Lower leg skin (tissue), 4 donors: ENCODE measurements at regions not wholly inside any gene's neighbourhood (a gene's known extent, or its start where the extent isn't known, plus 50 kb on each side); places are given as distances from the start of the nearest gene placed in this dataset.
A peak's percentile ranks its signal among the peaks of the same experiment; 100 is the strongest.

Source experiments
- DNase-seq, 2 donors: peaks; one replicate each; pipeline ENCODE4 v3.0.0-alpha.2; 2019; ENCODE audit warnings: low spot score in 2 of 2
- H3K4me3 ChIP-seq: fragments of 200-600 bp; sonication (generic); 2 replicates; pipeline ENCODE4 v1.5.1; 2017; ENCODE audit warnings: mild to moderate bottlenecking, low read depth; ENCODE audit not compliant: poor library complexity, severe bottlenecking
- CTCF ChIP-seq, 3 donors: fragments of 450-650 bp; IDR thresholded peaks; one replicate each; pipeline ENCODE4 v1.5.1; 2016; ENCODE audit warnings: antibody characterized with exemption in 3 of 3, mild to moderate bottlenecking in 3 of 3, moderate library complexity in 2 of 3
- POLR2A ChIP-seq, 2 donors: fragments of 450-650 bp; IDR thresholded peaks; one replicate each; pipeline ENCODE4 v1.6.1; 2016 to 2017; ENCODE audit warnings: antibody characterized with exemption in 2 of 2, mild to moderate bottlenecking in 1 of 2, moderate library complexity in 1 of 2
- WGBS, 2 donors: methylation state at CpG; one replicate each; pipeline ENCODE4 v1.1.5; 2018; 5-methylcytosine and 5-hydroxymethylcytosine counted together
- intact Hi-C: fragments of 100-400 bp; cut with DNase I; formaldehyde crosslinking; loops from one replicate; pipeline ENCODE4 v1.15.0; 2023; ENCODE audit warnings: low total_unique reads

GRCh38 chr10:78970261-78970660 is 98.5 kb upstream of the ZMIZ1 start:
- intact Hi-C loops = no loop called here
- 90 to 91% methylated on average over 10 of the region's 10 CpGs for WGBS, 2 donors
- DNase-seq = no peak
- H3K4me3 ChIP-seq = no peak overlapping the region
- TF ChIP-seq POLR2A (IDR thresholded peaks at IDR 0.05) (no peak), CTCF (IDR thresholded peaks at IDR 0.05) (no peak)

GRCh38 chr10:78971094-78971682 is 97.6 kb upstream of the ZMIZ1 start:
- no peak for DNase-seq
- intact Hi-C loops = no loop called here
- no peak overlapping the region for H3K4me3 ChIP-seq
- TF ChIP-seq POLR2A (IDR thresholded peaks at IDR 0.05) = no peak
- no peak for TF ChIP-seq CTCF (IDR thresholded peaks at IDR 0.05)
- WGBS, 2 donors = 95 to 96% methylated on average over 5 of the region's 5 CpGs

- TF ChIP-seq POLR2A (IDR thresholded peaks at IDR 0.05) = no peak
- no peak for TF ChIP-seq CTCF (IDR thresholded peaks at IDR 0.05)
- peak; percentile 68 to 93 for DNase-seq
- WGBS, 2 donors = 48 to 56% methylated on average over 7 to 11 of the region's 11 CpGs
- H3K4me3 ChIP-seq = no peak overlapping the region
- intact Hi-C loops = no loop called here
Measured at GRCh38 chr10:78972160-78972946, 96.4 kb upstream of the ZMIZ1 start.

- intact Hi-C loops = no loop called here
- WGBS, 2 donors = 5 to 6% methylated on average over 20 to 48 of the region's 49 CpGs
- H3K4me3 ChIP-seq = peak overlapping the region; percentile 20
- DNase-seq = peak; percentile 80 to 95
- TF ChIP-seq CTCF (IDR thresholded peaks at IDR 0.05) = no peak
- TF ChIP-seq POLR2A (IDR thresholded peaks at IDR 0.05) = no peak
Measured at GRCh38 chr10:78972947-78973900, 95.5 kb upstream of the ZMIZ1 start.

- TF ChIP-seq CTCF (IDR thresholded peaks at IDR 0.05) = no peak
- no peak for TF ChIP-seq POLR2A (IDR thresholded peaks at IDR 0.05)
- peak; percentile 81 to 92 for DNase-seq
- peak overlapping the region; percentile 4 for H3K4me3 ChIP-seq
- intact Hi-C loops = no loop called here
- WGBS, 2 donors = 0 to 1% methylated on average over 11 to 20 of the region's 42 CpGs
Measured at GRCh38 chr10:78973901-78974616, 94.7 kb upstream of the ZMIZ1 start.
